K562 (cell line): ENCODE measurements at regions not wholly inside any gene's neighbourhood (a gene's known extent, or its start where the extent isn't known, plus 50 kb on each side); places are given as distances from the start of the nearest gene placed in this dataset.

Source experiments
- ATAC-seq: fragments of 200-7000 bp; cut with Tn5 transposase; 3 replicates; pipeline ENCODE4 v1.9.1; 2020; ENCODE audit warnings: moderate library complexity
- BruUV-seq: library from RNA; stranded (reverse); fragments of 400-500 nt; replicated peaks from 2 replicates; lab custom pipeline; 2021; lab: Mats Ljungman, UMichigan
- CTCF ChIA-PET: fragments of 300-600 bp; formaldehyde crosslinking; extraction: SDS; loops from one replicate; lab custom pipeline; 2021; ENCODE audit warnings: low intra/inter-chr PET ratio; lab: Yijun Ruan, JAX
- POLR2A ChIA-PET: fragments of 300-600, 350-650 bp; sonication (Branson Sonifier 250); formaldehyde crosslinking; extraction: SDS; loops from one replicate; lab custom pipeline; 2021; ENCODE audit warnings: antibody characterized with exemption, inconsistent platforms; lab: Yijun Ruan, JAX
- DNase-seq, 4 experiments: peaks; one replicate each; pipeline versions ENCODE4 v3.0.0 to v3.0.0-alpha.2; 2011 to 2018; ENCODE audit warnings: low spot score in 3 of 4, mixed read lengths in 3 of 4; ENCODE audit errors: extremely low read depth in 1 of 4
- FAIRE-seq: peaks from 2 replicates; lab custom pipeline; 2011; peaks lifted over from hg19 to GRCh38; lab: Jason Lieb, UNC
- H2AFZ ChIP-seq: 2 replicates; pipeline ENCODE4 v1.6.0; 2011; ENCODE audit warnings: low read depth, low read length, control low read depth, inconsistent platforms
- H3K27ac ChIP-seq: fragments of 200-600 bp; 3 replicates; pipeline ENCODE4 v1.8.0; 2011; ENCODE audit warnings: low read depth, mild to moderate bottlenecking, control low read depth, inconsistent platforms, low read length, moderate library complexity, mixed read lengths; ENCODE audit errors: extremely low read depth
- H3K27me3 ChIP-seq, 2 experiments: fragments of 300-600 bp in 1 of 2; 2 replicates in 1 of 2; 3 replicates in 1 of 2; pipeline versions ENCODE4 v1.6.0 to v1.8.0; 2011; ENCODE audit warnings: inconsistent platforms in 2 of 2, low read length in 2 of 2, mild to moderate bottlenecking in 1 of 2, mixed read lengths in 1 of 2, moderate library complexity in 1 of 2; ENCODE audit not compliant: control insufficient read depth in 2 of 2, insufficient read depth in 2 of 2
- H3K36me3 ChIP-seq: fragments of 300-600 bp; 3 replicates; pipeline ENCODE4 v1.8.0; 2011; ENCODE audit warnings: mild to moderate bottlenecking, low read length, inconsistent platforms; ENCODE audit not compliant: control insufficient read depth, insufficient read depth
- H3K4me1 ChIP-seq, 2 experiments: fragments of 200-600 bp in 1 of 2; replicated peaks in 1 of 2; 2 replicates in 1 of 2; 3 replicates in 1 of 2; pipeline versions ENCODE4 v1.5.1 to v1.8.0; 2011; ENCODE audit warnings: inconsistent platforms in 2 of 2, low read length in 2 of 2, mild to moderate bottlenecking in 1 of 2, mixed read lengths in 1 of 2, moderate library complexity in 1 of 2; ENCODE audit not compliant: control insufficient read depth in 2 of 2, insufficient read depth in 2 of 2
- H3K4me2 ChIP-seq: 2 replicates; pipeline ENCODE4 v1.6.1; 2011; ENCODE audit warnings: low read length, control low read depth, inconsistent platforms, mixed read lengths; ENCODE audit not compliant: insufficient read depth
- H3K4me3 ChIP-seq: fragments of 200-600 bp; sonication (generic), shearing (Covaris generic); 2 replicates; pipeline ENCODE4 v1.5.1; 2016; ENCODE audit warnings: control low read depth, inconsistent platforms
- H3K79me2 ChIP-seq: fragments of 200-600 bp; 3 replicates; pipeline ENCODE4 v1.8.0; 2011; ENCODE audit warnings: low read length, inconsistent platforms; ENCODE audit not compliant: control insufficient read depth, insufficient read depth
- H3K9ac ChIP-seq, 2 experiments: 2 replicates each; pipeline versions ENCODE4 v1.6.0 to v1.6.1; 2011; ENCODE audit warnings: low read depth in 2 of 2, low read length in 2 of 2, control low read depth in 1 of 2, inconsistent platforms in 1 of 2, mild to moderate bottlenecking in 1 of 2, mixed read lengths in 1 of 2; ENCODE audit not compliant: insufficient read depth in 1 of 2
- H3K9me1 ChIP-seq: one replicate; pipeline ENCODE4 v1.6.0; 2011; ENCODE audit warnings: inconsistent platforms, mild to moderate bottlenecking, low read length, moderate library complexity; ENCODE audit not compliant: control insufficient read depth, insufficient read depth
- H3K9me3 ChIP-seq: replicated peaks from 2 replicates; pipeline ENCODE4 v1.5.1; 2011; ENCODE audit warnings: low read depth, low read length, inconsistent platforms; ENCODE audit not compliant: control insufficient read depth, insufficient read depth
- H4K20me1 ChIP-seq: replicated peaks from 2 replicates; pipeline ENCODE4 v1.6.1; 2011; ENCODE audit warnings: low read length, inconsistent platforms, mixed read lengths; ENCODE audit not compliant: control insufficient read depth, insufficient read depth
- PRPF4 ChIP-seq: fragments of 200-400 bp; formaldehyde crosslinking; IDR thresholded peaks from one replicate; pipeline ENCODE4 v1.6.1; 2017; ENCODE audit warnings: low read length, low read depth, mild to moderate bottlenecking; ENCODE audit not compliant: insufficient read depth, poor library complexity, severe bottlenecking
- WGBS: fragments of 100-300 bp; shearing (Covaris generic); methylation state at CpG from one replicate; pipeline ENCODE4 v1.1.6; 2016; ENCODE audit warnings: low coverage, mixed read lengths; ENCODE audit not compliant: insufficient coverage; ENCODE audit errors: missing lambda C conversion rate; 5-methylcytosine and 5-hydroxymethylcytosine counted together
- in situ Hi-C: fragments of 300-500 bp; cut with MboI; formaldehyde crosslinking; loops from 4 replicates; pipeline ENCODE4 v1.15.0; 2018; ENCODE audit warnings: inconsistent platforms, mixed read lengths
- intact Hi-C: fragments of 100-400 bp; cut with micrococcal nuclease; formaldehyde crosslinking; loops from 2 replicates; pipeline ENCODE4 v1.14.2; 2022
- TF ChIP-seq, protein P1 (sequence below): sonication (generic); formaldehyde crosslinking; IDR thresholded peaks from 2 replicates; pipeline ENCODE4 v1.8.1; 2023; ENCODE audit warnings: mild to moderate bottlenecking, missing genetic modification reagents
- TF ChIP-seq, protein P2 (sequence below): fragments of 450-650 bp; formaldehyde crosslinking; conservative IDR thresholded peaks from 2 replicates; pipeline ENCODE4 v1.4.0; 2022; ENCODE audit warnings: mild to moderate bottlenecking, missing genetic modification characterization

DNA sequence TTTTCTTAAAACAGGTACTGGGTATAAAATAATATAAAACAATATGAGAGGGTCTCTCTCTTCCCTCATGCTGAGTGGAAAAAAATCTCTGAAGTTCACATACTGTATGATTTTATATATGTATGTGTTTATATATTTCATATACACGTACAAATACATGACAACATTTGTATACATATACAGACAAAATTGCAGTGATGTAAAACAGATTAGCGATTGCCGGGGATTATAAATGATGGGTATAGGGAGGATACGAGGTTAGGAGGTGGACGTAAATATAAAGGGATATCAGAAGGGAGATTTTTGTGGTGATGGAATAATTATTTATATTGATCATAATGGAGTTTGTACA, 194.8 kb upstream of the PRSS16 start:
- intact Hi-C loops (no loop called here), in situ Hi-C loops (no loop called here)
- Histone ChIP-seq H3K27me3 (no peaks in the 10 kb centered on the region), H4K20me1 (no peaks in the 10 kb centered on the region), H3K27ac (no peak overlapping the region), H3K4me2 (no peak overlapping the region), H3K4me1 (peaks cover 0 to 4% of the 10 kb centered on the region in 2 experiments; a peak in 3 of 5 replicates), H3K9ac (no peak overlapping the region), H3K9me3 (no peaks in the 10 kb centered on the region), H3K79me2 (no peaks in the 10 kb centered on the region), H3K4me3 (no peak overlapping the region), H2AFZ (no peak overlapping the region), H3K36me3 (no peaks in the 10 kb centered on the region), H3K9me1 (no peaks in the 10 kb centered on the region)
- ChIA-PET POLR2A (interaction anchor here (0.6 kb wide), 1 partner anchor 722 kb away, joined by 3 read pairs; no protein-coding TSS in a partner anchor), CTCF (no interaction called here)
- TF ChIP-seq, protein P1, sequence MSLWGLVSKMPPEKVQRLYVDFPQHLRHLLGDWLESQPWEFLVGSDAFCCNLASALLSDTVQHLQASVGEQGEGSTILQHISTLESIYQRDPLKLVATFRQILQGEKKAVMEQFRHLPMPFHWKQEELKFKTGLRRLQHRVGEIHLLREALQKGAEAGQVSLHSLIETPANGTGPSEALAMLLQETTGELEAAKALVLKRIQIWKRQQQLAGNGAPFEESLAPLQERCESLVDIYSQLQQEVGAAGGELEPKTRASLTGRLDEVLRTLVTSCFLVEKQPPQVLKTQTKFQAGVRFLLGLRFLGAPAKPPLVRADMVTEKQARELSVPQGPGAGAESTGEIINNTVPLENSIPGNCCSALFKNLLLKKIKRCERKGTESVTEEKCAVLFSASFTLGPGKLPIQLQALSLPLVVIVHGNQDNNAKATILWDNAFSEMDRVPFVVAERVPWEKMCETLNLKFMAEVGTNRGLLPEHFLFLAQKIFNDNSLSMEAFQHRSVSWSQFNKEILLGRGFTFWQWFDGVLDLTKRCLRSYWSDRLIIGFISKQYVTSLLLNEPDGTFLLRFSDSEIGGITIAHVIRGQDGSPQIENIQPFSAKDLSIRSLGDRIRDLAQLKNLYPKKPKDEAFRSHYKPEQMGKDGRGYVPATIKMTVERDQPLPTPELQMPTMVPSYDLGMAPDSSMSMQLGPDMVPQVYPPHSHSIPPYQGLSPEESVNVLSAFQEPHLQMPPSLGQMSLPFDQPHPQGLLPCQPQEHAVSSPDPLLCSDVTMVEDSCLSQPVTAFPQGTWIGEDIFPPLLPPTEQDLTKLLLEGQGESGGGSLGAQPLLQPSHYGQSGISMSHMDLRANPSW (CRISPR knock-in tag) = no peak
- TF ChIP-seq, protein P2, sequence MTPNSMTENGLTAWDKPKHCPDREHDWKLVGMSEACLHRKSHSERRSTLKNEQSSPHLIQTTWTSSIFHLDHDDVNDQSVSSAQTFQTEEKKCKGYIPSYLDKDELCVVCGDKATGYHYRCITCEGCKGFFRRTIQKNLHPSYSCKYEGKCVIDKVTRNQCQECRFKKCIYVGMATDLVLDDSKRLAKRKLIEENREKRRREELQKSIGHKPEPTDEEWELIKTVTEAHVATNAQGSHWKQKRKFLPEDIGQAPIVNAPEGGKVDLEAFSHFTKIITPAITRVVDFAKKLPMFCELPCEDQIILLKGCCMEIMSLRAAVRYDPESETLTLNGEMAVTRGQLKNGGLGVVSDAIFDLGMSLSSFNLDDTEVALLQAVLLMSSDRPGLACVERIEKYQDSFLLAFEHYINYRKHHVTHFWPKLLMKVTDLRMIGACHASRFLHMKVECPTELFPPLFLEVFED (CRISPR knock-in tag) = no peak
- TF ChIP-seq PRPF4 = no peak
- DNase-seq = no peak
- no peak for ATAC-seq
- FAIRE-seq = no peak
- 81% methylated on average over 5 of the region's 5 CpGs for WGBS
- no TSS peak for BruUV-seq
